K562 (cell line): ENCODE measurements at regions not wholly inside any gene's neighbourhood (a gene's known extent, or its start where the extent isn't known, plus 50 kb on each side); places are given as distances from the start of the nearest gene placed in this dataset.

Experiments used
- ATAC-seq: fragments of 200-7000 bp; cut with Tn5 transposase; 3 replicates; pipeline ENCODE4 v1.9.1; 2020; ENCODE audit warnings: moderate library complexity
- BruUV-seq: library from RNA; stranded (reverse); fragments of 400-500 nt; replicated peaks from 2 replicates; lab custom pipeline; 2021; lab: Mats Ljungman, UMichigan
- CTCF ChIA-PET: fragments of 300-600 bp; formaldehyde crosslinking; extraction: SDS; loops from one replicate; lab custom pipeline; 2021; ENCODE audit warnings: low intra/inter-chr PET ratio; lab: Yijun Ruan, JAX
- POLR2A ChIA-PET: fragments of 300-600, 350-650 bp; sonication (Branson Sonifier 250); formaldehyde crosslinking; extraction: SDS; loops from one replicate; lab custom pipeline; 2021; ENCODE audit warnings: antibody characterized with exemption, inconsistent platforms; lab: Yijun Ruan, JAX
- DNase-seq, 4 experiments: peaks; one replicate each; pipeline versions ENCODE4 v3.0.0 to v3.0.0-alpha.2; 2011 to 2018; ENCODE audit warnings: low spot score in 3 of 4, mixed read lengths in 3 of 4; ENCODE audit errors: extremely low read depth in 1 of 4
- FAIRE-seq: peaks from 2 replicates; lab custom pipeline; 2011; peaks lifted over from hg19 to GRCh38; lab: Jason Lieb, UNC
- H2AFZ ChIP-seq: 2 replicates; pipeline ENCODE4 v1.6.0; 2011; ENCODE audit warnings: low read depth, low read length, control low read depth, inconsistent platforms
- H3K27ac ChIP-seq: fragments of 200-600 bp; 3 replicates; pipeline ENCODE4 v1.8.0; 2011; ENCODE audit warnings: low read depth, mild to moderate bottlenecking, control low read depth, inconsistent platforms, low read length, moderate library complexity, mixed read lengths; ENCODE audit errors: extremely low read depth
- H3K27me3 ChIP-seq, 2 experiments: fragments of 300-600 bp in 1 of 2; 2 replicates in 1 of 2; 3 replicates in 1 of 2; pipeline versions ENCODE4 v1.6.0 to v1.8.0; 2011; ENCODE audit warnings: inconsistent platforms in 2 of 2, low read length in 2 of 2, mild to moderate bottlenecking in 1 of 2, mixed read lengths in 1 of 2, moderate library complexity in 1 of 2; ENCODE audit not compliant: control insufficient read depth in 2 of 2, insufficient read depth in 2 of 2
- H3K36me3 ChIP-seq: fragments of 300-600 bp; 3 replicates; pipeline ENCODE4 v1.8.0; 2011; ENCODE audit warnings: mild to moderate bottlenecking, low read length, inconsistent platforms; ENCODE audit not compliant: control insufficient read depth, insufficient read depth
- H3K4me1 ChIP-seq, 2 experiments: fragments of 200-600 bp in 1 of 2; replicated peaks in 1 of 2; 2 replicates in 1 of 2; 3 replicates in 1 of 2; pipeline versions ENCODE4 v1.5.1 to v1.8.0; 2011; ENCODE audit warnings: inconsistent platforms in 2 of 2, low read length in 2 of 2, mild to moderate bottlenecking in 1 of 2, mixed read lengths in 1 of 2, moderate library complexity in 1 of 2; ENCODE audit not compliant: control insufficient read depth in 2 of 2, insufficient read depth in 2 of 2
- H3K4me2 ChIP-seq: 2 replicates; pipeline ENCODE4 v1.6.1; 2011; ENCODE audit warnings: low read length, control low read depth, inconsistent platforms, mixed read lengths; ENCODE audit not compliant: insufficient read depth
- H3K4me3 ChIP-seq: fragments of 200-600 bp; sonication (generic), shearing (Covaris generic); 2 replicates; pipeline ENCODE4 v1.5.1; 2016; ENCODE audit warnings: control low read depth, inconsistent platforms
- H3K79me2 ChIP-seq: fragments of 200-600 bp; 3 replicates; pipeline ENCODE4 v1.8.0; 2011; ENCODE audit warnings: low read length, inconsistent platforms; ENCODE audit not compliant: control insufficient read depth, insufficient read depth
- H3K9ac ChIP-seq, 2 experiments: 2 replicates each; pipeline versions ENCODE4 v1.6.0 to v1.6.1; 2011; ENCODE audit warnings: low read depth in 2 of 2, low read length in 2 of 2, control low read depth in 1 of 2, inconsistent platforms in 1 of 2, mild to moderate bottlenecking in 1 of 2, mixed read lengths in 1 of 2; ENCODE audit not compliant: insufficient read depth in 1 of 2
- H3K9me1 ChIP-seq: one replicate; pipeline ENCODE4 v1.6.0; 2011; ENCODE audit warnings: inconsistent platforms, mild to moderate bottlenecking, low read length, moderate library complexity; ENCODE audit not compliant: control insufficient read depth, insufficient read depth
- H3K9me3 ChIP-seq: replicated peaks from 2 replicates; pipeline ENCODE4 v1.5.1; 2011; ENCODE audit warnings: low read depth, low read length, inconsistent platforms; ENCODE audit not compliant: control insufficient read depth, insufficient read depth
- H4K20me1 ChIP-seq: replicated peaks from 2 replicates; pipeline ENCODE4 v1.6.1; 2011; ENCODE audit warnings: low read length, inconsistent platforms, mixed read lengths; ENCODE audit not compliant: control insufficient read depth, insufficient read depth
- C11orf30 ChIP-seq: fragments of 450-650 bp; IDR thresholded peaks from 2 replicates; pipeline ENCODE4 v1.6.1; 2016; ENCODE audit warnings: low read depth, mild to moderate bottlenecking
- CBFA2T2 ChIP-seq: fragments of 450-650 bp; conservative IDR thresholded peaks from 2 replicates; pipeline ENCODE4 v1.6.1; 2017; ENCODE audit warnings: mild to moderate bottlenecking
- DIDO1 ChIP-seq: fragments of 450-650 bp; IDR thresholded peaks from 2 replicates; pipeline ENCODE4 v1.6.1; 2016; ENCODE audit warnings: low read depth, missing biosample characterization, missing genetic modification characterization
- ERF ChIP-seq: fragments of 450-650 bp; formaldehyde crosslinking; IDR thresholded peaks from 2 replicates; pipeline ENCODE4 v1.4.0; 2020; ENCODE audit warnings: mild to moderate bottlenecking, mixed read lengths
- ETV1 ChIP-seq: fragments of 450-650 bp; conservative IDR thresholded peaks from 2 replicates; pipeline ENCODE4 v1.6.1; 2016; ENCODE audit warnings: missing genetic modification characterization, control low read depth, low read depth, missing compliant biosample characterization
- FOXM1 ChIP-seq, 2 experiments: fragments of 450-650 bp in 1 of 2; sonication (generic) in 1 of 2; formaldehyde crosslinking in 1 of 2; IDR thresholded peaks; 2 replicates each; pipeline versions ENCODE4 v1.6.1 to v1.9.0; 2017 to 2022; ENCODE audit warnings: low read depth in 2 of 2, mild to moderate bottlenecking in 2 of 2, missing genetic modification reagents in 1 of 2, moderate library complexity in 1 of 2
- HNRNPH1 ChIP-seq: fragments of 200-400 bp; formaldehyde crosslinking; optimal IDR thresholded peaks from 2 replicates; pipeline ENCODE3; 2017; ENCODE audit warnings: low read depth, mild to moderate bottlenecking, low read length, moderate library complexity
- JUNB ChIP-seq: fragments of 450-650 bp; formaldehyde crosslinking; conservative IDR thresholded peaks from 2 replicates; pipeline ENCODE4 v1.4.0; 2020; ENCODE audit warnings: mild to moderate bottlenecking
- NR2F6 ChIP-seq: fragments of 450-650 bp; formaldehyde crosslinking; IDR thresholded peaks from 2 replicates; pipeline ENCODE4 v1.4.0; 2020; ENCODE audit warnings: mild to moderate bottlenecking
- PKNOX1 ChIP-seq: fragments of 450-650 bp; IDR thresholded peaks from 2 replicates; pipeline ENCODE4 v1.6.1; 2016
- PML ChIP-seq: IDR thresholded peaks from 2 replicates; pipeline ENCODE4 v1.6.1; 2012; ENCODE audit warnings: low read length, inconsistent platforms
- ZBTB1 ChIP-seq: sonication (generic); formaldehyde crosslinking; IDR thresholded peaks from 2 replicates; pipeline ENCODE4 v1.8.1; 2023; ENCODE audit warnings: missing genetic modification reagents, low read depth, mild to moderate bottlenecking, borderline replicate concordance
- ZSCAN32 ChIP-seq: fragments of 450-650 bp; formaldehyde crosslinking; IDR thresholded peaks from 2 replicates; pipeline ENCODE4 v1.4.0; 2020; ENCODE audit warnings: mild to moderate bottlenecking, moderate library complexity
- WGBS: fragments of 100-300 bp; shearing (Covaris generic); methylation state at CpG from one replicate; pipeline ENCODE4 v1.1.6; 2016; ENCODE audit warnings: low coverage, mixed read lengths; ENCODE audit not compliant: insufficient coverage; ENCODE audit errors: missing lambda C conversion rate; 5-methylcytosine and 5-hydroxymethylcytosine counted together
- in situ Hi-C: fragments of 300-500 bp; cut with MboI; formaldehyde crosslinking; loops from 4 replicates; pipeline ENCODE4 v1.15.0; 2018; ENCODE audit warnings: inconsistent platforms, mixed read lengths
- intact Hi-C: fragments of 100-400 bp; cut with micrococcal nuclease; formaldehyde crosslinking; loops from 2 replicates; pipeline ENCODE4 v1.14.2; 2022
- TF ChIP-seq, protein P1 (sequence below): fragments of 200-800 bp; sonication (Bioruptor generic); IDR thresholded peaks from 2 replicates; pipeline ENCODE4 v1.6.1; 2016; ENCODE audit warnings: missing genetic modification characterization, missing compliant biosample characterization

GRCh38 chr5:57383093-57383861 is 99.3 kb downstream of the ACTBL2 start:
- CTCF ChIA-PET, result no interaction called here
- Histone ChIP-seq H3K9me1 (no peaks in the 10 kb centered on the region), H3K4me2 (peak overlapping the region; percentile 47), H3K9ac (0 out of 4 replicates have a peak overlapping the region, but pooled peaks of 1 of the 2 experiments have one; percentile 30), H3K27ac (peak overlapping the region; percentile 79), H2AFZ (peak overlapping the region; percentile 82), H3K79me2 (no peaks in the 10 kb centered on the region), H3K36me3 (no peaks in the 10 kb centered on the region), H3K4me3 (no peak overlapping the region), H3K4me1 (peaks cover 0 to 12% of the 10 kb centered on the region in 2 experiments; a peak in 3 of 5 replicates), H3K27me3 (no peaks in the 10 kb centered on the region), H3K9me3 (no peaks in the 10 kb centered on the region), H4K20me1 (no peaks in the 10 kb centered on the region)
- FAIRE-seq (peak; percentile 99), DNase-seq (peak; percentile 65 to 88 (median 78)), ATAC-seq (peak; percentile 99)
- 18% methylated on average over 9 of the region's 9 CpGs for WGBS
- POLR2A ChIA-PET, result interaction anchor here (1.1 to 1.4 kb wide), 2 partner anchors 19 to 142 kb away, joined by 3 read pairs; no protein-coding TSS in a partner anchor
- intact Hi-C loops (no loop called here), in situ Hi-C loops (no loop called here)
- no TSS peak for BruUV-seq
- TF ChIP-seq, protein P1, sequence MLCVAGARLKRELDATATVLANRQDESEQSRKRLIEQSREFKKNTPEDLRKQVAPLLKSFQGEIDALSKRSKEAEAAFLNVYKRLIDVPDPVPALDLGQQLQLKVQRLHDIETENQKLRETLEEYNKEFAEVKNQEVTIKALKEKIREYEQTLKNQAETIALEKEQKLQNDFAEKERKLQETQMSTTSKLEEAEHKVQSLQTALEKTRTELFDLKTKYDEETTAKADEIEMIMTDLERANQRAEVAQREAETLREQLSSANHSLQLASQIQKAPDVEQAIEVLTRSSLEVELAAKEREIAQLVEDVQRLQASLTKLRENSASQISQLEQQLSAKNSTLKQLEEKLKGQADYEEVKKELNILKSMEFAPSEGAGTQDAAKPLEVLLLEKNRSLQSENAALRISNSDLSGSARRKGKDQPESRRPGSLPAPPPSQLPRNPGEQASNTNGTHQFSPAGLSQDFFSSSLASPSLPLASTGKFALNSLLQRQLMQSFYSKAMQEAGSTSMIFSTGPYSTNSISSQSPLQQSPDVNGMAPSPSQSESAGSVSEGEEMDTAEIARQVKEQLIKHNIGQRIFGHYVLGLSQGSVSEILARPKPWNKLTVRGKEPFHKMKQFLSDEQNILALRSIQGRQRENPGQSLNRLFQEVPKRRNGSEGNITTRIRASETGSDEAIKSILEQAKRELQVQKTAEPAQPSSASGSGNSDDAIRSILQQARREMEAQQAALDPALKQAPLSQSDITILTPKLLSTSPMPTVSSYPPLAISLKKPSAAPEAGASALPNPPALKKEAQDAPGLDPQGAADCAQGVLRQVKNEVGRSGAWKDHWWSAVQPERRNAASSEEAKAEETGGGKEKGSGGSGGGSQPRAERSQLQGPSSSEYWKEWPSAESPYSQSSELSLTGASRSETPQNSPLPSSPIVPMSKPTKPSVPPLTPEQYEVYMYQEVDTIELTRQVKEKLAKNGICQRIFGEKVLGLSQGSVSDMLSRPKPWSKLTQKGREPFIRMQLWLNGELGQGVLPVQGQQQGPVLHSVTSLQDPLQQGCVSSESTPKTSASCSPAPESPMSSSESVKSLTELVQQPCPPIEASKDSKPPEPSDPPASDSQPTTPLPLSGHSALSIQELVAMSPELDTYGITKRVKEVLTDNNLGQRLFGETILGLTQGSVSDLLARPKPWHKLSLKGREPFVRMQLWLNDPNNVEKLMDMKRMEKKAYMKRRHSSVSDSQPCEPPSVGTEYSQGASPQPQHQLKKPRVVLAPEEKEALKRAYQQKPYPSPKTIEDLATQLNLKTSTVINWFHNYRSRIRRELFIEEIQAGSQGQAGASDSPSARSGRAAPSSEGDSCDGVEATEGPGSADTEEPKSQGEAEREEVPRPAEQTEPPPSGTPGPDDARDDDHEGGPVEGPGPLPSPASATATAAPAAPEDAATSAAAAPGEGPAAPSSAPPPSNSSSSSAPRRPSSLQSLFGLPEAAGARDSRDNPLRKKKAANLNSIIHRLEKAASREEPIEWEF, result no peak
- TF ChIP-seq ERF (CRISPR knock-in tag), result no peak
- 0 out of 2 replicates have a peak, but pooled peaks have one; percentile 18 for TF ChIP-seq JUNB (CRISPR knock-in tag)
- peak; percentile 90 for TF ChIP-seq ETV1 (tag)
- TF ChIP-seq CBFA2T2, result peak; percentile 52
- no peak for TF ChIP-seq DIDO1 (tag)
- TF ChIP-seq HNRNPH1, result no peak
- TF ChIP-seq PKNOX1, result peak; percentile 20; the same call in 1 of the 2 replicates
- no peak for TF ChIP-seq ZSCAN32 (CRISPR knock-in tag)
- peak; percentile 84 for TF ChIP-seq C11orf30
- peak; percentile 66 for TF ChIP-seq FOXM1 (IDR thresholded peaks at IDR 0.05; ENCODE audit: low read depth)
- no peak for TF ChIP-seq FOXM1 (CRISPR knock-in tag; IDR thresholded peaks at IDR 0.05; ENCODE audit: low read depth)
- peak; percentile 34; the same call in 1 of the 2 replicates for TF ChIP-seq PML
- TF ChIP-seq ZBTB1, result no peak
- no peak for TF ChIP-seq NR2F6 (CRISPR knock-in tag)
